Activated CD4-positive, alpha-beta T cell treated with anti-CD3 and anti-CD28 coated beads, Interleukin-2, amount 50 U/mL, for 48 hours (primary cell): ENCODE measurements at regions not wholly inside any gene's neighbourhood (a gene's known extent, or its start where the extent isn't known, plus 50 kb on each side); places are given as distances from the start of the nearest gene placed in this dataset.
"Not testable (repeated sequence)": the region's sequence is repeated elsewhere in the genome, so short reads cannot be mapped to it uniquely, and the experiment has no call there.

Experiments used
- DNase-seq, 2 experiments: peaks; one replicate each; pipeline ENCODE4 v3.0.0-alpha.2; 2020

DNA sequence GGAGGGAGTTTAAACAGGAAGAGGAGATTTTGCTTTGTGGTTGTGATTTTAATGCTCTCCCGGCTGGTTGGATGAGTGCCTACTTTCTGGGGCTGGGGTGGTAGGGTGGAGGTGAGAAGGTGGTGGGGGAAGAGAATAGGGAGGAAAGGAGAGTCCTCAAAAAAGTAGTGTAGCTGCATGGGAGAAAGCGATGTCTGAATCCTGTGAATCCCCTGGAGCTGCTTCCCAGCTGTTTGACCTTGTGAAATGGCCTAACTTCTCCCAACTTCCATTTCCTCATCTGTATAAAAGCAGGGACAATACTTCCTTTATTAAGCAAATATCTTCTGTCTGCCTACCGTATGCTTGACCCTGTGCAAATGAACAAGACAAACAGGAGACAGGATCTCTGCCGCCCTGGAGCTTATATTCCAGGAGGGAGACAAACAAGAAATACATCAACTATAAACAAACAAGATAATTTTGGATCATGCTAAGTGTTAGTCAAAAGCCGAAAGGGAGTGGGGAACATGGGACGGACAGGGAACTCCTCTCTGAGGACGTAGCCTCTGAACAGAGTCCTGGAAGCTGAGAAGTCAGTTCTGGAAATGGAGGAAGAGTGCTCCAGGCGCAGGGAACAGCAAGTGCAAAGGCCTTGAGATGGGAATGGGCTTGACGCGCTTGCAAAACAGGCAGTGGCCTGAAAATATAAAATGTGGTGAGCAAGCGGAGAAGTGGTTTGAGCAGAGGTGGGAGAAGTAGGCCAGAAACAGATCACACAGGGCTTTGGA lies 103.5 kb downstream of the SPRY4 start:
- DNase-seq: no peak

GRCh38 chr5:142219146-142219545 lies 105.7 kb downstream of the SPRY4 start:
- no peak for DNase-seq

- DNase-seq: no peak
Observed at GRCh38 chr5:142216931-142217330, 107.9 kb downstream of the SPRY4 start.

DNA sequence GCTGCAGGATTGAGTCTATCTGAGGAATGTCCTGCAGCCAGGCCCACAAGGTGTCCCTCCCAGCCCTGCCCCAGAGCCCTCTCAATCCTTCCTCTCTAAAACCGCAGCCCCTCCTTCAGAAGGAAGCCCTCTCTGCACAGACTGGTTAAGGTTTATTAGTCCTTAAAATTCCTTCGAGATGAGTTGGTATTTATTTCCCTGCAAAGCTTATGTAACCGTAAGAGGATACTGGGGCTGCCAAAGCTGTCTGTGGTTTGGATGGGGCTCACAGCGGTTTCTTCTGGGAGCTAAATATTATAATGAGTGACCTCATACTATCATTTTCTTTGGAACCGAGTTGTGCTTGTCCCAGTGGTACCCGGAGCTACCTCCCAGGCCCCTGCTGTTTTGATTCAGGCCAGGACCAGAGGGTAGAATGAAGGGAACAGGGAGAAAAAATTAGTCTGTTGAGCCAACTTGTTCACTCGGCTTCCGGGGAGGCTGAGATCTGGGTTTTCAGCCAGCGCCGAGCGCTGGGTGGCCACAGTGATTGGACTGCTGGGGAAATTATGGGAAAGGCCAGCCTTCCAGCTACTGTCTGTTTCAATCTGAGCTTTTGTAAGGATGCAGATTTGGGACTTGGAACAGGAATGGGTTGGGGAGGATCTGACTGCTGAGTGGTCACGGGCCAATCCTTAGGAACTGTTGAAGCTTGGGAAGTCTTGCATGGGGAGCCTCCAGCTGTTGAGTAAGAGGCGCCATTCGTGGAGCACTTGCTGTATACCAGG lies 107.5 kb downstream of the NDFIP1 start:
- DNase-seq: no peak

- DNase-seq: no peak
Observed at GRCh38 chr5:142213077-142213476, 104.5 kb downstream of the NDFIP1 start.

GRCh38 chr5:142211918-142212317 lies 103.3 kb downstream of the NDFIP1 start:
- DNase-seq: no peak

DNA sequence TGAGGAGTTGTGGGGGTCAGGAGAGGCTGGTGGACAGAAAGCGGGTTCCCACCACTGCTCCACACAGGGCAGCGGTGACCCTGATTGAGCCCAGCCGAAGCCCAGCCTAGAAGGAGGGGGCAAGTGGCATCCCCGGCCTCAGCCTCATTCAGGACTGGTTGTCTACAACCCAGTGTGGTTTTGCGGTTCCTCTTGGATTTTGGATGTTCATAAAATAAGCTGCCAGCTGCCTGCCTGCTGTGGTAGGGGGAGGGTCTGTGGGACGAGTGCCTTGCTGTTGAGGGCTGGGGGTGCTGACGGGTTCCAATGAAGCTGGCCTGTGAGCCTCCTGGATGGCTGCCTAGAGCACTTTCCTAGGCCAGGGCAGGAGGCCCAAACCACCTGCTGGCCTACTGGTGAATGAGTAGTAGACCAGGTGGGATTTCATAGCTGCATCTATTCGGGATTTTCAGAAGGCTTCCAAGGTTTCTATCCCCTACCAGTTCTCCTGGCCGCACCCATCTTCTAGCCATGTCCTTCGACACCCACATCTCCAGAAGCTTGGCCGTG lies 102.4 kb downstream of the NDFIP1 start:
- no peak for DNase-seq

DNA sequence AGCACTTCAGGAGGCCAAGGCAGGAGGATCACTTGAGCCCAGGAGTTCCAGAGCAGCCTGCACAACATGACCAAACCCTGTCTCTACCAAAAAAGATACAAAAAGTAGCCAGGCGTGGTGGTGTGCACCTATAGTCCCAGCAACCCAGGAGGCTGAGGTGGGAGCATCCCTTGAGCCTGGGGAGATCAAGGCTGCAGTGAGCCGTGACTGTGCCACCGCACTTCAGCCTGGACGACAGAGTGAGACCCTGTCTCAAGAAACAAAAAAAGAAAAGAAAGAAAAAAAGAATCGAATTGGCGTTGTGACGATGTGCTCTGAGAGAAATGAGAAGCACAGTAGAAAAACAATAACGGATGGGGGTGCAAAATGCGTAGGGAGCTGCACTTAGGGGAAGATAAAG lies 101.4 kb downstream of the NDFIP1 start:
- no peak for DNase-seq

DNA sequence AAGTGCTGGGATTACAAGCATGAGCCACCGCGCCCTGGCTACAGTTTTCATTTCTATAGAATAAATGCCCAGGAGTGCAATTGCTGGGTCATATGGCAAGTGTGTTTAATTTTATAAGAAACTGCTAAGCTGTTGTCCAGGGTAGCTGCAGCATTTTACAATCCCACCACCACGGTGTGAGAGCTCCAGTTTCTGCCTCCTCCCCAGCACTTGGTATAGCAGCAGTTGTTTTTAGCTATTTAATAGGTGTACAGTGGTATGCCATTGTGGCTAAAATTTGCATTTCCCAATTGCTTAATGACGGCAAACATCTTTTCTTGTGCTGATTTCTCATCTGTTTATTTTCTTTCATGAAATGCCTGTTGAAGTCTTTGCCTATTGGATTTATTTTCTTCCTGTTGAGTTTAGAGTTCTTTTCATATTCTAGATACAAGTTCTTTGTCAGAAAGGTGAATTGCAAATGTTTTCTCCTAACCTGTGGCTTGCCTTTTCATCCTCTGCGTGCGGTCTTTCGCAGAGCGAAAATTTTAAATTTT lies 100.3 kb downstream of the NDFIP1 start:
- no peak for DNase-seq

GRCh38 chr5:142208244-142208643 lies 99.7 kb downstream of the NDFIP1 start:
- not testable (repeated sequence) for DNase-seq

DNA sequence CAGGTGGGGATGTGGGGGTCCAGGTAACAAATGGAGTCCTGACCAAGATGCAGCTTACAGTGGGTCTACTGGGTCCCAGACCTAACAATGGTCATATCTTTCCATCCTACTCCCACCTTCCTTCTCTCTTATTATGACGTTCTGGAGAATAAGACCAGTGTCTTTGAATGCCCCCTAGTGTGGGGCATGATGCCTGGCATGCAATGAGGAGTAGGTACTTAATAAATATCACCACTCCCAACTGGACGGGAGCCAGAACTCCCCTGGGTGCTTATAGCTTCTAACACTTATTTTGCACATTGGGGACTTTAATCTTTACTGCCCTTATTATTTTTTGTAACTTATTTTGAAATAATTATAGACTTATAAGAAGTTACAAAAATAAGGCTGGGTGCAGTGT lies 98.2 kb downstream of the NDFIP1 start:
- DNase-seq: no peak

GRCh38 chr5:142204219-142204618 lies 95.6 kb downstream of the NDFIP1 start:
- no peak for DNase-seq
